Ishikawa (cell line): ENCODE measurements at regions not wholly inside any gene's neighbourhood (a gene's known extent, or its start where the extent isn't known, plus 50 kb on each side); places are given as distances from the start of the nearest gene placed in this dataset.

Experiments
- EGR1 ChIP-seq: IDR thresholded peaks from 2 replicates; pipeline ENCODE4 v1.6.1; 2012
- NFIC ChIP-seq: IDR thresholded peaks from 2 replicates; pipeline ENCODE4 v1.6.1; 2012
- TCF12 ChIP-seq: IDR thresholded peaks from 2 replicates; pipeline ENCODE4 v1.6.1; 2012; ENCODE audit warnings: low read depth

DNA sequence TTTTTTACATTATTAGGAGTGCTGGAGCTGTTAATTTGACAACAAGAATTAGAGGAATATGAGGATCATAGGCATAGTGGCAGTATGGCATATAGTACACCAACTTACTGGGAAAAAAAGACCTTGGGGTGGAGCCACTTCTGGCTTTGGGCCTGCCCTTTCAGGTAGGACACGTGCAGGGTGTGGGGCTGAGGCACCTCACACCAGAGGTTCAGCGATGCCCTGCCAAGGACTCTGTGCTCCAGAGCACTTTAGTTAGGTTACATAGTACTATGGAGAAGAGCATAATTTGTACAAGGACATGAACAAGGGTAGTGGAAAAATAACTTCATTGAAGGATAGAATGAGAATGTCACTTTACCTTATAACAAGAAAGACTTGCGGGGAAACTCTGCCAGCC is 77.1 kb upstream of the CD302 start:
- no peak for TF ChIP-seq TCF12
- TF ChIP-seq EGR1, result no peak
- no peak for TF ChIP-seq NFIC
